ENCODE measurements at regions not wholly inside any gene's neighbourhood (a gene's known extent, or its start where the extent isn't known, plus 50 kb on each side); places are given as distances from the start of the nearest gene placed in this dataset.

DNA sequence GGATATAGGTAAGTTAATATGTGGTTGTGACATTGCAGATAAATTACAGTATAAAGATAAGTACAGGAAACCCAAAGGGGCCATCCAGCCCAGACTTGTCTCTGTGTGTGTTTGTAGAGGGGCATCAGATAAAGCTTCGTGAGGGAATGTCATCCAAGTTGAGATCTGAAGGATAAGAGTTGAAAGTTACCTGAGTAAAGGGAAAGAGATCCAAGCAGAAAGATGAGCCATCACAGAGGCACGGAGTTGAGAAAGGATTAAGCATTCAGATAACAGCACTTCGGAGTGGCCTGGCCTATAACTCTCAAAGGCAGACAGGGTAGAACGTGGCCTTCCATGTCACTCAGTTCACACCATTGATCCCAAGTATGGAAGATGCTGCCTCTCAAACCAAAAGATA, 749.1 kb downstream of the ADGRL2 start:
- no peak for TF ChIP-seq POLR2A (IDR thresholded peaks at IDR 0.05; ENCODE audit: low read depth, low read length)
- no peak for TF ChIP-seq POLR2AphosphoS5 (IDR thresholded peaks at IDR 0.05; ENCODE audit: low read depth, low read length)
